Upper lobe of left lung (tissue), 6 donors: ENCODE measurements at regions not wholly inside any gene's neighbourhood (a gene's known extent, or its start where the extent isn't known, plus 50 kb on each side); places are given as distances from the start of the nearest gene placed in this dataset.

Experiments used
- ATAC-seq, 2 donors: fragments of 200-7000 bp; cut with Tn5 transposase; one replicate each; pipeline ENCODE4 v1.9.1; 2022; ENCODE audit warnings: mild to moderate bottlenecking in 2 of 2, moderate library complexity in 2 of 2; ENCODE audit not compliant: low FRiP score in 2 of 2
- DNase-seq, 2 donors: peaks; one replicate each; pipeline ENCODE4 v3.0.0-alpha.2; 2019 to 2020
- H3K27ac ChIP-seq, 4 donors: fragments of 200-600 bp; sonication (generic); one replicate each; pipeline ENCODE4 v1.5.1; 2016 to 2019
- H3K27me3 ChIP-seq, 4 donors: fragments of 200-600 bp; sonication (generic); one replicate each; pipeline ENCODE4 v1.5.1; 2017 to 2019
- H3K36me3 ChIP-seq, 4 donors: fragments of 200-600 bp; sonication (generic); one replicate each; pipeline ENCODE4 v1.5.1; 2016 to 2019
- H3K4me1 ChIP-seq, 4 donors: fragments of 200-600 bp; sonication (generic); one replicate each; pipeline ENCODE4 v1.5.1; 2018 to 2019
- H3K4me3 ChIP-seq, 4 donors: fragments of 200-600 bp; sonication (generic); one replicate each; pipeline ENCODE4 v1.5.1; 2017 to 2019; ENCODE audit warnings: mild to moderate bottlenecking in 2 of 4, moderate library complexity in 1 of 4
- H3K9me3 ChIP-seq, 4 donors: fragments of 200-600 bp; sonication (generic); one replicate each; pipeline ENCODE4 v1.5.1; 2018 to 2019
- CTCF ChIP-seq, 6 experiments: fragments of 450-650 bp in 4 of 6; fragments of 200-600 bp in 2 of 6; sonication (generic) in 2 of 6; IDR thresholded peaks; one replicate each; pipeline ENCODE4 v1.5.1; 2016 to 2019; ENCODE audit warnings: antibody characterized with exemption in 6 of 6
- EP300 ChIP-seq, 4 donors: sonication (generic); formaldehyde crosslinking; IDR thresholded peaks; one replicate each; pipeline ENCODE4 v1.5.1; 2017; ENCODE audit warnings: antibody characterized with exemption in 4 of 4, control low read depth in 2 of 4
- POLR2A ChIP-seq, 4 donors: fragments of 450-650 bp; IDR thresholded peaks; one replicate each; pipeline ENCODE4 v1.5.1; 2016 to 2017; ENCODE audit warnings: antibody characterized with exemption in 4 of 4, mild to moderate bottlenecking in 2 of 4
- POLR2AphosphoS5 ChIP-seq, 2 donors: sonication (generic); formaldehyde crosslinking; IDR thresholded peaks; one replicate each; pipeline ENCODE4 v1.5.1; 2017; ENCODE audit warnings: antibody characterized with exemption in 2 of 2
- WGBS, 2 donors: methylation state at CpG; one replicate each; pipeline ENCODE4 v1.1.5; 2017 to 2018; 5-methylcytosine and 5-hydroxymethylcytosine counted together
- donor health status: DM: no; HTN: no; CAD: no; lungs with moderate emphysema.
- donor health status: DM: no; HTN: yes; CAD: no; lungs with severe emphysema.

- WGBS, 2 donors, result 58 to 59% methylated on average over 5 of the region's 5 CpGs
- Histone ChIP-seq H3K9me3 (no peaks in the 10 kb centered on the region), H3K36me3 (no peaks in the 10 kb centered on the region), H3K4me1 (no peaks in the 10 kb centered on the region), H3K27ac (no peak overlapping the region), H3K27me3 (no peaks in the 10 kb centered on the region), H3K4me3 (no peak overlapping the region)
- no peak for TF ChIP-seq POLR2A (IDR thresholded peaks at IDR 0.05)
- TF ChIP-seq CTCF (IDR thresholded peaks at IDR 0.05), result no peak
- no peak for TF ChIP-seq POLR2AphosphoS5 (IDR thresholded peaks at IDR 0.05)
- no peak for TF ChIP-seq EP300 (IDR thresholded peaks at IDR 0.05)
- ATAC-seq, result no peak
- no peak for DNase-seq
These were observed 97.2 kb upstream of the PCGF5 start for GRCh38 chr10:91123261-91123660.

GRCh38 chr10:91124016-91124415 lies 96.4 kb upstream of the PCGF5 start:
- WGBS, 2 donors, result 65 to 68% methylated on average over 2 of the region's 2 CpGs
- Histone ChIP-seq H3K27ac (no peak overlapping the region), H3K4me1 (no peaks in the 10 kb centered on the region), H3K4me3 (no peak overlapping the region), H3K27me3 (no peaks in the 10 kb centered on the region), H3K9me3 (no peaks in the 10 kb centered on the region), H3K36me3 (no peaks in the 10 kb centered on the region)
- no peak for TF ChIP-seq POLR2AphosphoS5 (IDR thresholded peaks at IDR 0.05)
- no peak for TF ChIP-seq POLR2A (IDR thresholded peaks at IDR 0.05)
- TF ChIP-seq EP300 (IDR thresholded peaks at IDR 0.05), result no peak
- TF ChIP-seq CTCF (IDR thresholded peaks at IDR 0.05), result no peak
- DNase-seq (no peak), ATAC-seq (no peak)

GRCh38 chr10:91126471-91126870 lies 94.0 kb upstream of the PCGF5 start:
- H3K4me3 ChIP-seq, result no peak overlapping the region
- DNase-seq, result no peak
- TF ChIP-seq POLR2A (IDR thresholded peaks at IDR 0.05), result no peak
- no peak for TF ChIP-seq EP300 (IDR thresholded peaks at IDR 0.05)
- no peak for TF ChIP-seq CTCF (IDR thresholded peaks at IDR 0.05)
- no peak for TF ChIP-seq POLR2AphosphoS5 (IDR thresholded peaks at IDR 0.05)
- no peaks in the 10 kb centered on the region for H3K9me3 ChIP-seq
- H3K27me3 ChIP-seq, result no peaks in the 10 kb centered on the region
- no peaks in the 10 kb centered on the region for H3K36me3 ChIP-seq
- ATAC-seq, result no peak
- no peak overlapping the region for H3K27ac ChIP-seq
- H3K4me1 ChIP-seq, result no peaks in the 10 kb centered on the region
- 89 to 95% methylated on average over 2 of the region's 2 CpGs for WGBS, 2 donors

GRCh38 chr10:91127341-91128082 lies 93.0 kb upstream of the PCGF5 start:
- no peak overlapping the region for H3K4me3 ChIP-seq
- H3K36me3 ChIP-seq, result no peaks in the 10 kb centered on the region
- no peak for TF ChIP-seq POLR2A (IDR thresholded peaks at IDR 0.05)
- no peak for TF ChIP-seq POLR2AphosphoS5 (IDR thresholded peaks at IDR 0.05)
- no peak for TF ChIP-seq EP300 (IDR thresholded peaks at IDR 0.05)
- TF ChIP-seq CTCF (IDR thresholded peaks at IDR 0.05), result no peak
- no peak overlapping the region for H3K27ac ChIP-seq
- no peaks in the 10 kb centered on the region for H3K4me1 ChIP-seq
- H3K9me3 ChIP-seq, result no peaks in the 10 kb centered on the region
- H3K27me3 ChIP-seq, result no peaks in the 10 kb centered on the region
- DNase-seq (no peak), ATAC-seq (no peak)
- 70 to 86% methylated on average over 3 of the region's 3 CpGs for WGBS, 2 donors

GRCh38 chr10:91135113-91135512 lies 85.3 kb upstream of the PCGF5 start:
- no peaks in the 10 kb centered on the region for H3K27me3 ChIP-seq
- 69 to 82% methylated on average over 7 of the region's 7 CpGs for WGBS, 2 donors
- TF ChIP-seq POLR2AphosphoS5 (IDR thresholded peaks at IDR 0.05) (no peak), CTCF (IDR thresholded peaks at IDR 0.05) (no peak), EP300 (IDR thresholded peaks at IDR 0.05) (no peak), POLR2A (IDR thresholded peaks at IDR 0.05) (no peak)
- no peak for ATAC-seq
- H3K9me3 ChIP-seq, result no peaks in the 10 kb centered on the region
- H3K4me3 ChIP-seq, result no peak overlapping the region
- H3K4me1 ChIP-seq, result no peaks in the 10 kb centered on the region
- no peak overlapping the region for H3K27ac ChIP-seq
- H3K36me3 ChIP-seq, result no peaks in the 10 kb centered on the region
- DNase-seq, result peak in 1 of 2 donors; percentile 15
